MM.1S (cell line): ENCODE measurements at regions not wholly inside any gene's neighbourhood (a gene's known extent, or its start where the extent isn't known, plus 50 kb on each side); places are given as distances from the start of the nearest gene placed in this dataset.
"Not testable (repeated sequence)": the region's sequence is repeated elsewhere in the genome, so short reads cannot be mapped to it uniquely, and the experiment has no call there.

Experiments
- DNase-seq: peaks from one replicate; pipeline ENCODE4 v3.0.0-alpha.2; 2015
- H2AFZ ChIP-seq: fragments of 300-600 bp; sonication (generic); 2 replicates; pipeline ENCODE4 v1.6.0; 2016; ENCODE audit warnings: antibody characterized with exemption, low read length
- H3F3A ChIP-seq: fragments of 300-600 bp; sonication (generic); 2 replicates; pipeline ENCODE4 v1.6.1; 2016; ENCODE audit warnings: mild to moderate bottlenecking, antibody characterized with exemption, low read length, moderate library complexity, mixed read lengths; ENCODE audit not compliant: insufficient read depth
- H3K27ac ChIP-seq: fragments of 300-600 bp; sonication (generic); 2 replicates; pipeline ENCODE4 v1.5.1; 2016; ENCODE audit warnings: mild to moderate bottlenecking, low read length
- H3K27me3 ChIP-seq: fragments of 300-600 bp; sonication (generic); replicated peaks from 2 replicates; pipeline ENCODE4 v1.6.0; 2016; ENCODE audit warnings: low read length; ENCODE audit not compliant: insufficient read depth
- H3K36me3 ChIP-seq: fragments of 300-600 bp; sonication (generic); replicated peaks from 2 replicates; pipeline ENCODE4 v1.6.1; 2016; ENCODE audit warnings: mild to moderate bottlenecking, low read length, mixed read lengths; ENCODE audit not compliant: insufficient read depth
- H3K4me1 ChIP-seq: fragments of 300-600 bp; sonication (generic); 2 replicates; pipeline ENCODE4 v1.6.1; 2016; ENCODE audit warnings: low read length, mixed read lengths
- H3K4me2 ChIP-seq: fragments of 300-600 bp; sonication (generic); 2 replicates; pipeline ENCODE4 v1.6.0; 2016; ENCODE audit warnings: low read depth, low read length
- H3K4me3 ChIP-seq: fragments of 300-600 bp; sonication (generic); 2 replicates; pipeline ENCODE4 v1.5.1; 2016; ENCODE audit warnings: low read length, mixed read lengths
- H3K79me2 ChIP-seq: fragments of 300-600 bp; sonication (generic); 2 replicates; pipeline ENCODE4 v1.6.1; 2016; ENCODE audit warnings: mixed run types, low read length, mixed read lengths
- H3K9ac ChIP-seq: fragments of 300-600 bp; sonication (generic); 2 replicates; pipeline ENCODE4 v1.6.1; 2016; ENCODE audit warnings: low read length, mixed read lengths
- H3K9me2 ChIP-seq: fragments of 300-600 bp; sonication (generic); replicated peaks from 2 replicates; pipeline ENCODE4 v1.6.1; 2016; ENCODE audit warnings: mild to moderate bottlenecking, low read length, mixed read lengths; ENCODE audit not compliant: insufficient read depth
- H3K9me3 ChIP-seq: fragments of 300-600 bp; sonication (generic); replicated peaks from 2 replicates; pipeline ENCODE4 v1.6.1; 2016; ENCODE audit warnings: mild to moderate bottlenecking, low read length, mixed read lengths; ENCODE audit not compliant: insufficient read depth
- H4K20me1 ChIP-seq: fragments of 300-600 bp; sonication (generic); 2 replicates; pipeline ENCODE4 v1.6.1; 2016; ENCODE audit warnings: mild to moderate bottlenecking, low read length, moderate library complexity, mixed read lengths; ENCODE audit not compliant: insufficient read depth
- CTCF ChIP-seq: fragments of 300-600 bp; sonication (generic); IDR thresholded peaks from 2 replicates; pipeline ENCODE4 v1.5.1; 2016; ENCODE audit warnings: antibody characterized with exemption, low read length, mixed read lengths
- EZH2 ChIP-seq: fragments of 300-600 bp; sonication (generic); optimal IDR thresholded peaks from 2 replicates; pipeline ENCODE3; 2017; ENCODE audit warnings: low read depth, mild to moderate bottlenecking, antibody characterized with exemption, low read length, mixed read lengths
- EZH2phosphoT487 ChIP-seq: fragments of 300-600 bp; sonication (generic); IDR thresholded peaks from 2 replicates; pipeline ENCODE4 v1.6.1; 2018; ENCODE audit warnings: antibody characterized with exemption, low read length

- no peaks in the 10 kb centered on the region for H3K9me2 ChIP-seq
- no peak for TF ChIP-seq CTCF
- TF ChIP-seq EZH2phosphoT487: no peak
- no peak for TF ChIP-seq EZH2
Observed at GRCh38 chr5:128722551-128722950, 184.5 kb upstream of the FBN2 start.

GRCh38 chr5:128730021-128730420 lies 192.0 kb upstream of the FBN2 start:
- not testable (repeated sequence) for H3K4me3 ChIP-seq, H3K4me2 ChIP-seq, H3K9me2 ChIP-seq, H3K4me1 ChIP-seq, DNase-seq, H3K9ac ChIP-seq, H2AFZ ChIP-seq, H3K27me3 ChIP-seq, H4K20me1 ChIP-seq, H3K27ac ChIP-seq, H3K36me3 ChIP-seq, H3K9me3 ChIP-seq, H3F3A ChIP-seq, H3K79me2 ChIP-seq

More at GRCh38 chr5:128722551-128722950, 184.5 kb upstream of the FBN2 start:
- no peak overlapping the region for H2AFZ ChIP-seq
- DNase-seq: no peak
- H3K4me1 ChIP-seq: no peaks in the 10 kb centered on the region
- H3K9me3 ChIP-seq: no peaks in the 10 kb centered on the region
- H3K27ac ChIP-seq: no peak overlapping the region
- H3F3A ChIP-seq: no peaks in the 10 kb centered on the region
- H3K4me3 ChIP-seq: no peak overlapping the region
- H3K27me3 ChIP-seq: no peaks in the 10 kb centered on the region
- H4K20me1 ChIP-seq: no peaks in the 10 kb centered on the region
- H3K36me3 ChIP-seq: no peaks in the 10 kb centered on the region
- no peak overlapping the region for H3K9ac ChIP-seq
- H3K4me2 ChIP-seq: no peak overlapping the region
- H3K79me2 ChIP-seq: no peaks in the 10 kb centered on the region

- H3K9ac ChIP-seq, H3K4me3 ChIP-seq, H2AFZ ChIP-seq, H3K9me3 ChIP-seq, H3K27ac ChIP-seq, DNase-seq, H3K79me2 ChIP-seq, H3K4me1 ChIP-seq, H3K36me3 ChIP-seq, H3K4me2 ChIP-seq, H4K20me1 ChIP-seq, H3K9me2 ChIP-seq, H3F3A ChIP-seq, H3K27me3 ChIP-seq: not testable (repeated sequence)
Observed at GRCh38 chr5:128735656-128736055, 197.6 kb upstream of the FBN2 start.

- Histone ChIP-seq H3K9me2 (no peaks in the 10 kb centered on the region), H3K36me3 (no peaks in the 10 kb centered on the region), H3K4me3 (no peak overlapping the region), H3K9ac (no peak overlapping the region), H3K4me2 (no peak overlapping the region), H3K4me1 (no peaks in the 10 kb centered on the region), H3K27ac (no peak overlapping the region), H2AFZ (no peak overlapping the region), H4K20me1 (no peaks in the 10 kb centered on the region), H3K79me2 (no peaks in the 10 kb centered on the region), H3K9me3 (no peaks in the 10 kb centered on the region), H3K27me3 (no peaks in the 10 kb centered on the region), H3F3A (no peaks in the 10 kb centered on the region)
- DNase-seq: no peak
- no peak for TF ChIP-seq EZH2phosphoT487
- TF ChIP-seq CTCF: no peak
- TF ChIP-seq EZH2: no peak
Observed at GRCh38 chr5:128736553-128736952, 198.5 kb upstream of the FBN2 start.
